ENCODE measurements at regions not wholly inside any gene's neighbourhood (a gene's known extent, or its start where the extent isn't known, plus 50 kb on each side); places are given as distances from the start of the nearest gene placed in this dataset. TPM values are rescaled to one million over a fixed set of nuclear protein-coding genes. Genes with fewer than 3 reads are reported as not detected.

- H3K27me3 ChIP-seq (ENCODE audit: control insufficient read depth in 1 of 2, insufficient read depth in 1 of 2, low read length in 2 of 2): no peaks in the 10 kb centered on the region
- no peak overlapping the region for H2AK5ac ChIP-seq (ENCODE audit: low read length, severe bottlenecking)
- no peak overlapping the region for H3K4me2 ChIP-seq (ENCODE audit: low read length, poor library complexity, severe bottlenecking)
- no peak overlapping the region for H2BK5ac ChIP-seq (ENCODE audit: low read depth, low read length, poor library complexity, severe bottlenecking)
- H4K8ac ChIP-seq (ENCODE audit: low read length): no peak overlapping the region
- H3K9me3 ChIP-seq (ENCODE audit: control insufficient read depth, low read length): no peaks in the 10 kb centered on the region
- no peak overlapping the region for H3K18ac ChIP-seq (ENCODE audit: low read depth in 1 of 2, low read length in 2 of 2)
- no peak overlapping the region for H3K9ac ChIP-seq (ENCODE audit: low read length)
- H2AFZ ChIP-seq (ENCODE audit: low read depth, low read length): no peak overlapping the region
- no peak overlapping the region for H2BK12ac ChIP-seq (ENCODE audit: low read length in 2 of 2)
- H3K4me3 ChIP-seq (ENCODE audit: insufficient read depth in 1 of 2, low read depth in 1 of 2, low read length in 2 of 2): no peak overlapping the region
- no peak overlapping the region for H3K14ac ChIP-seq (ENCODE audit: low read length in 2 of 2)
- peaks cover 4% of the 10 kb centered on the region for H3K4me1 ChIP-seq (ENCODE audit: control insufficient read depth, insufficient read depth, low read depth, low read length)
- WGBS: 56% methylated on average over 3 of the region's 6 CpGs
- no peak overlapping the region for H2BK15ac ChIP-seq (ENCODE audit: low read depth, poor library complexity, severe bottlenecking)
- H3K79me1 ChIP-seq (replicated peaks; ENCODE audit: low read length, poor library complexity, severe bottlenecking): no peaks in the 10 kb centered on the region
- H3K23ac ChIP-seq (ENCODE audit: low read length in 2 of 2): no peak overlapping the region
- no peak overlapping the region for H4K91ac ChIP-seq (ENCODE audit: low read length)
- no peak overlapping the region for H3K4ac ChIP-seq (ENCODE audit: low read depth in 1 of 2, low read length in 2 of 2)
- no peak overlapping the region for H2BK120ac ChIP-seq (ENCODE audit: low read depth, low read length)
- H3K27ac ChIP-seq (ENCODE audit: low read length, poor library complexity, severe bottlenecking): no peak overlapping the region
- H3K36me3 ChIP-seq (ENCODE audit: control insufficient read depth in 1 of 2, insufficient read depth in 2 of 2, low read depth in 1 of 2, low read length in 2 of 2): no peaks in the 10 kb centered on the region
- no peak for DNase-seq
Observed at GRCh38 chr16:79264237-79265109, 336.1 kb downstream of the MAF start.

GRCh38 chr16:79263425-79263824 is 337.1 kb downstream of the MAF start:
- no peak overlapping the region for H2BK15ac ChIP-seq (ENCODE audit: low read depth, poor library complexity, severe bottlenecking)
- no peak overlapping the region for H3K27ac ChIP-seq (ENCODE audit: low read length, poor library complexity, severe bottlenecking)
- H3K27me3 ChIP-seq (ENCODE audit: control insufficient read depth in 1 of 2, insufficient read depth in 1 of 2, low read length in 2 of 2): no peaks in the 10 kb centered on the region
- no peak overlapping the region for H3K4ac ChIP-seq (ENCODE audit: low read depth in 1 of 2, low read length in 2 of 2)
- H3K9me3 ChIP-seq (ENCODE audit: control insufficient read depth, low read length): no peaks in the 10 kb centered on the region
- DNase-seq: no peak
- H3K9ac ChIP-seq (ENCODE audit: low read length): no peak overlapping the region
- H2BK5ac ChIP-seq (ENCODE audit: low read depth, low read length, poor library complexity, severe bottlenecking): no peak overlapping the region
- no peaks in the 10 kb centered on the region for H3K79me1 ChIP-seq (replicated peaks; ENCODE audit: low read length, poor library complexity, severe bottlenecking)
- H2AK5ac ChIP-seq (ENCODE audit: low read length, severe bottlenecking): no peak overlapping the region
- no peak overlapping the region for H3K23ac ChIP-seq (ENCODE audit: low read length in 2 of 2)
- H3K4me3 ChIP-seq (ENCODE audit: insufficient read depth in 1 of 2, low read depth in 1 of 2, low read length in 2 of 2): no peak overlapping the region
- WGBS: 82% methylated on average over 2 of the region's 3 CpGs
- H3K36me3 ChIP-seq (ENCODE audit: control insufficient read depth in 1 of 2, insufficient read depth in 2 of 2, low read depth in 1 of 2, low read length in 2 of 2): no peaks in the 10 kb centered on the region
- H4K91ac ChIP-seq (ENCODE audit: low read length): no peak overlapping the region
- H2BK12ac ChIP-seq (ENCODE audit: low read length in 2 of 2): no peak overlapping the region
- H4K8ac ChIP-seq (ENCODE audit: low read length): no peak overlapping the region
- H2BK120ac ChIP-seq (ENCODE audit: low read depth, low read length): no peak overlapping the region
- peaks cover 4% of the 10 kb centered on the region for H3K4me1 ChIP-seq (ENCODE audit: control insufficient read depth, insufficient read depth, low read depth, low read length)
- H3K14ac ChIP-seq (ENCODE audit: low read length in 2 of 2): no peak overlapping the region
- no peak overlapping the region for H3K18ac ChIP-seq (ENCODE audit: low read depth in 1 of 2, low read length in 2 of 2)
- no peak overlapping the region for H2AFZ ChIP-seq (ENCODE audit: low read depth, low read length)
- no peak overlapping the region for H3K4me2 ChIP-seq (ENCODE audit: low read length, poor library complexity, severe bottlenecking)

Small RNA genes lying in the stretch of these regions (small RNA-seq; reads per million reads assigned to genes)
- not detected for gene RNA5SP431 (ENCODE audit: low read depth)
